ENCODE measurements at regions not wholly inside any gene's neighbourhood (a gene's known extent, or its start where the extent isn't known, plus 50 kb on each side); places are given as distances from the start of the nearest gene placed in this dataset.

GRCh38 chr6:18567380-18567779, 180.2 kb downstream of the RNF144B start:
- POLR2A ChIA-PET, result no interaction called here
- dilution Hi-C loops (cut with MboI; ENCODE audit: extremely low pct_ligation_motif_present, low sequenced_read_pairs), result no loop called here
- no peak overlapping the region for H3K4me2 ChIP-seq (ENCODE audit: insufficient read depth, low read length)

GRCh38 chr6:18577491-18577890, 190.3 kb downstream of the RNF144B start:
- TF ChIP-seq POLR2A (IDR thresholded peaks at IDR 0.05; ENCODE audit: low read depth, low read length), result no peak
- TF ChIP-seq CTCF (IDR thresholded peaks at IDR 0.05; ENCODE audit: extremely low read depth in 1 of 2, insufficient read depth in 1 of 2, low read depth in 1 of 2, low read length in 2 of 2), result no peak
- TF ChIP-seq MYC (IDR thresholded peaks at IDR 0.05; ENCODE audit: low read depth, low read length), result no peak
- no peak for TF ChIP-seq POLR2AphosphoS5 (IDR thresholded peaks at IDR 0.05; ENCODE audit: insufficient read depth, low read depth, low read length)
- no peak for TF ChIP-seq EZH2 (IDR thresholded peaks at IDR 0.05; ENCODE audit: borderline replicate concordance, low read depth, low read length, severe bottlenecking)
- TF ChIP-seq FOS (IDR thresholded peaks at IDR 0.05; ENCODE audit: borderline replicate concordance, insufficient read depth, low read length), result no peak
- TF ChIP-seq GATA2 (IDR thresholded peaks at IDR 0.05; ENCODE audit: insufficient read depth, insufficient read length, low read depth, low read length), result no peak
- TF ChIP-seq MAX (IDR thresholded peaks at IDR 0.05; ENCODE audit: insufficient read depth, insufficient read length), result no peak
- TF ChIP-seq JUN (IDR thresholded peaks at IDR 0.05; ENCODE audit: borderline replicate concordance, insufficient read depth, insufficient read length, low read depth), result no peak
- Histone ChIP-seq H3K79me2 (ENCODE audit: control insufficient read depth, insufficient read depth, low read length) (no peaks in the 10 kb centered on the region), H3K4me3 (replicated peaks in 1 of 3; ENCODE audit: insufficient read depth in 1 of 3, low read depth in 1 of 3, low read length in 3 of 3) (no peak overlapping the region), H3K27ac (ENCODE audit: insufficient read depth, low read depth, low read length) (no peak overlapping the region), H3K9me1 (replicated peaks; ENCODE audit: control insufficient read depth, extremely low read depth, insufficient read depth, low read length) (no peaks in the 10 kb centered on the region), H4K20me1 (replicated peaks; ENCODE audit: control insufficient read depth, extremely low read depth, insufficient read depth, low read length) (no peaks in the 10 kb centered on the region), H3K9me3 (replicated peaks; ENCODE audit: control insufficient read depth, insufficient read depth, low read length) (no peaks in the 10 kb centered on the region), H3K9ac (replicated peaks; ENCODE audit: extremely low read depth, insufficient read depth, low read length) (no peak overlapping the region), H3K36me3 (ENCODE audit: control insufficient read depth in 2 of 2, extremely low read depth in 1 of 2, insufficient read depth in 2 of 2, low read length in 2 of 2) (no peaks in the 10 kb centered on the region), H3K27me3 (ENCODE audit: control insufficient read depth in 2 of 2, insufficient read depth in 2 of 2, low read length in 2 of 2) (peaks cover 0 to 4% of the 10 kb centered on the region in 2 experiments), H2AFZ (ENCODE audit: low read depth, low read length) (no peak overlapping the region), H3K4me2 (ENCODE audit: insufficient read depth, low read length) (no peak overlapping the region), H3K4me1 (ENCODE audit: control insufficient read depth, extremely low read depth, insufficient read depth, low read length) (no peaks in the 10 kb centered on the region)
- CTCF ChIA-PET, result no interaction called here
- intact Hi-C loops (cut with micrococcal nuclease), result no loop called here
- DNase-seq (ENCODE audit: low read depth, low spot score) (no peak), FAIRE-seq (no peak)
- POLR2A ChIA-PET, result no interaction called here
- dilution Hi-C loops (cut with MboI; ENCODE audit: extremely low pct_ligation_motif_present, low sequenced_read_pairs), result no loop called here
- BruUV-seq (replicated peaks), result no TSS peak

More at GRCh38 chr6:18567380-18567779, 180.2 kb downstream of the RNF144B start:
- Histone ChIP-seq H3K79me2 (ENCODE audit: control insufficient read depth, insufficient read depth, low read length) (no peaks in the 10 kb centered on the region), H3K9me3 (replicated peaks; ENCODE audit: control insufficient read depth, insufficient read depth, low read length) (no peaks in the 10 kb centered on the region), H2AFZ (ENCODE audit: low read depth, low read length) (no peak overlapping the region), H3K4me1 (ENCODE audit: control insufficient read depth, extremely low read depth, insufficient read depth, low read length) (no peaks in the 10 kb centered on the region), H3K9me1 (replicated peaks; ENCODE audit: control insufficient read depth, extremely low read depth, insufficient read depth, low read length) (no peaks in the 10 kb centered on the region), H3K27ac (ENCODE audit: insufficient read depth, low read depth, low read length) (no peak overlapping the region), H3K36me3 (ENCODE audit: control insufficient read depth in 2 of 2, extremely low read depth in 1 of 2, insufficient read depth in 2 of 2, low read length in 2 of 2) (no peaks in the 10 kb centered on the region), H3K27me3 (ENCODE audit: control insufficient read depth in 2 of 2, insufficient read depth in 2 of 2, low read length in 2 of 2) (peaks cover 2 to 10% of the 10 kb centered on the region in 2 experiments), H4K20me1 (replicated peaks; ENCODE audit: control insufficient read depth, extremely low read depth, insufficient read depth, low read length) (no peaks in the 10 kb centered on the region), H3K4me3 (replicated peaks in 1 of 3; ENCODE audit: insufficient read depth in 1 of 3, low read depth in 1 of 3, low read length in 3 of 3) (no peak overlapping the region), H3K9ac (replicated peaks; ENCODE audit: extremely low read depth, insufficient read depth, low read length) (no peak overlapping the region)
- intact Hi-C loops (cut with micrococcal nuclease), result no loop called here
- TF ChIP-seq CTCF (IDR thresholded peaks at IDR 0.05; ENCODE audit: extremely low read depth in 1 of 2, insufficient read depth in 1 of 2, low read depth in 1 of 2, low read length in 2 of 2) (no peak), EZH2 (IDR thresholded peaks at IDR 0.05; ENCODE audit: borderline replicate concordance, low read depth, low read length, severe bottlenecking) (no peak), FOS (IDR thresholded peaks at IDR 0.05; ENCODE audit: borderline replicate concordance, insufficient read depth, low read length) (no peak)
- no peak for FAIRE-seq
- CTCF ChIA-PET, result no interaction called here
- no TSS peak for BruUV-seq (replicated peaks)
- no peak for DNase-seq (ENCODE audit: low read depth, low spot score)

Measured in endothelial cell of umbilical vein (primary cell).